ENCODE measurements at regions not wholly inside any gene's neighbourhood (a gene's known extent, or its start where the extent isn't known, plus 50 kb on each side); places are given as distances from the start of the nearest gene placed in this dataset.

DNA sequence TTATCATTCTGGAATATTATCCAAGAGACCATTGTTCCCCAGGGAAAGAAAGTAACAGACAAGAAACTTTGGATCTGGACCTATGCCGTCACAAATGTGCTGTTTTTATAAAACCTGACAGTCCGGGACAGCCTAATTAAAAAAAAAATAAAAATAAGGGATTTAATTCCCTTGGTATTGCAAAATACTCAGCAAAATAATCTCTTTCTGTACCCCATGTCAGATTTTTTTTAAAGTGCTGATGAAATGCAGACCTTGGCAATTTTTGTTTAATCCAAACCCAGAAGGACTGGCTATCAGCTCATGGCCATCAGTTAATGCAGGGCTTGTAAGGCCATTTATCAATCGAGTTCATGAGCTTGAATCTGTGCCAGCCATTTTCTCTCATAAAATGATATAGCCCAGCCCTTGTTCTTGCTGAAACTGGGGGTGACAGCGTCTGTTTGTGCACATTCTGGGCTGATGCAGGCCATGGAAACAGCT is 162.7 kb upstream of the S1PR3 start (continued):
- no peak for TF ChIP-seq GABPA (IDR thresholded peaks at IDR 0.05; ENCODE audit: borderline replicate concordance, insufficient read depth, low read length)
- no peak for TF ChIP-seq BCL11A (IDR thresholded peaks at IDR 0.05; ENCODE audit: low read depth in 2 of 2, low read length in 2 of 2)
- TF ChIP-seq YY1 (IDR thresholded peaks at IDR 0.05; ENCODE audit: low read depth, low read length): no peak
- no peak for TF ChIP-seq CBX5 (IDR thresholded peaks at IDR 0.05; ENCODE audit: low read depth, low read length)
- TF ChIP-seq SP4 (IDR thresholded peaks at IDR 0.05; ENCODE audit: low read length): no peak

All from H1 (cell line).